HUDEP-2 (cell line): ENCODE measurements at regions not wholly inside any gene's neighbourhood (a gene's known extent, or its start where the extent isn't known, plus 50 kb on each side); places are given as distances from the start of the nearest gene placed in this dataset.
"Not testable (repeated sequence)": the region's sequence is repeated elsewhere in the genome, so short reads cannot be mapped to it uniquely, and the experiment has no call there.

Experiments used
- DNase-seq, 76 experiments: peaks; one replicate each; lab custom pipeline; 2025; ENCODE audit not compliant: unreplicated experiment in 76 of 76; lab: John Stamatoyannopoulos, UW

DNA sequence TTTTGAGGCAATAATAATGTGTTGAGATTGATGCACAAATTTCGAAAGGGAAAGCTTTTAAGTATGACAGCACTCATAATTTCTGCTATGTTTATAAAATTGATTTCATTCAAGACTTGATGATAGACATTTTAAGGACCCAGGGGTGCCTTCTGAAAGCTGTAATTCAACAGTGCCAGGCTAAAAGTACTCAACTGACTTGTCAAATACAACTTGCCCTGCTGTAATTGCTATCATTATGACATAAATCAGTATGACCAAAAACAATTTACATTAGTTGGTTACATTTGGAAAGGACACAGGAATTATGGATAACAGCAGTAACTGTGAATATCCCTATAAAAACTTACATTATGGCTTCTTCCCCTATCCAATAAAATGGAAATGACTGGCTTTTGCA lies 178.9 kb downstream of the MMUT start:
- DNase-seq, result no peak

DNA sequence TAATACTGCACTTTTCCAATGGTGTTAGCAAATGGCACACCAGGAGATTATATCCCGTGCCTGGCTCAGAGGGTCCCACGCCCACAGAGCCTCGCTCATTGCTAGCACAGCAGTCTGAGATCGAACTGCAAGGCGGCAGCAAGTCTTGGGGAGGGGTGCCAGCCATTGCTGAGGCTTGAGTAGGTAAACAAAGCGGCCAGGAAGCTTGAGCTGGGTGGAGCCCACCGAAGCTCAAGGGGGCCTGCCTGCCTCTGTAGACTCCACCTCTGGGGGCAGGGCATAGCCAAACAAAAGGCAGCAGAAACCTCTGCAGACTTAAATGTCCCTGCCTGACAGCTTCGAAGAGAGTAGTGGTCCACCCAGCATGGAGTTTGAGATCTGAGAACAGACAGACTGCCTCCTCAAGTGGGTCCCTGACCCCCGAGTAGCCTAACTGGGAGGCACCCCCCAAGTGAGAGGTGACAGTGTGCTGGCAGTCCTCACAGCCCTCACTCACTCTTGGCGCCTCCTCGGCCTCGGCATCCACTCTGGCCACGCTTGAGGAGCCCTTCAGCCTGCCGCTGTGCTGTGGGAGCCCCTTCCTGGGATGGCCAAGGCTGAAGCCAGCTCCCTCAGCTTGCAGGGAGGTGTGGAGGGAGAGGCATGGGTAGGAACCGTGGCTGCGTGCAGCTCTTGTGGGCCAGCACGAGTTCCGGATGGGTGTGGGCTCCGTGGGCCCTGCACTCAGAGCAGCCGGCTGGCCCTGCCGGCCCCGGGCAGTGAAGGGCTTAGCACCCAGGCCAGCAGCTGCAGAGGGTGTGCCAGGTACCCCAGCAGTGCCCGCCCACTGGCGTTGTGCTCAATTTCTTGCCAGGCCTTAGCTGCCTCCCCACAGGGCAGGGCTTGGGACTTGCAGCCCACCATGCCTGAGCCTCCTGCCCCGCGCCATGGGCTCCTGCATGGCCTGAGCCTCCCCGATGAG lies 188.0 kb downstream of the MMUT start:
- not testable (repeated sequence) for DNase-seq

DNA sequence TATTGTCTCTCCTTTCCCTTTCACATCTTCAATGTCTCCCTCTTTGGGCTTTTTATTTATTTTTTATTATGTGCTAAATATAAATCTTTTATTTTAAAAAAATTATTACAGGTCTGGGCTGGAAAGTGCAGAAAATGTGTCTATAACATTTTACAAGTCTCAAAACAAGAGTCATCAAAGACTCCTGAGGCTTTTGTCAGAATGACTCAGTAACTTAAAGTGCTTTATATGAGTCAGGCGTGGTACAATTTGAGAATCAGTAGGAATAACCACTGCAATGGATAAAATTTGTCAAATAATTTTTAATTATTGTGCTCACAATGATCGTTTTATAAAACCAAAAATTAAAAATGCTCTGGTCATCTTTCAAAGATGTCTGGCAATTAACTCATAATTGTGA lies 193.9 kb downstream of the MMUT start:
- no peak for DNase-seq

DNA sequence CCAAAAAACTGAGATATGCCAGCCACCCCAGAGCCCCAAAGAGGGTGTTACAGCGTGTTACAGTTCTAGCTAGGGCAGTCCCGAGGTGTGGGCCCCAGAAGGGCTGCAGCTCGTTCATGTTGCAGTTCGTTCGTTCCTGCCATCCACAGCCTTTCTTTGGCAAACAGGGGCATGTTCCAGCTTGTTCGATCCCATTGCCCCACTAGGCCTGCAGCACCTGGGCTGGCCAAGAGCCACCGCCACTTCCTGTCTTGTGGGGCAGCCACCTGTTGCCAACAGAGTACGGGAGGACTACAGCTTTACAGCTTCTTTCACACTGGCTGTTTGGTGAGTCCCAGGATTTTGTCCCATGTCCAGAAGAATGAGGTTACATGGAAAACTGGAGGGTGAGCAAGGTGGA lies 198.1 kb downstream of the MMUT start:
- DNase-seq, result no peak

DNA sequence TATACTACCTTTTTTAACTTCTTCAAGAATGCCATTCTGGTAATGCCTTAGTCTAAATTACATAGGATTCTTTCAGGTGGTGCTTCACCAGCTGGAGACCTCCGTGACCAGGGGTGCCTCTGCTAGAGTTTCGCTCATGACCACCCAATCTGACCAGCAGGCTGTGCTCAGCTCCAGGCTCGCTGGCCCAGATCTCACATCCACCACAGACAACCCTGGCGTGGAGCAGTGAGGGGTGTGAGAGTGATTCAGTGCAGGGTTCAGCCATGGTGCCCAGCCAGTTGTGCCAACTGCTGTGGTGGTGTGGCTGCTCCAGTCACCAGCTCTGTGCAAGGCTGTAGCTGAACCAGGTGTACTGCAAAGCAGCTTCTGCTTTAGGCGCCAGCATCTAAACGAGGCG lies 198.6 kb downstream of the MMUT start:
- DNase-seq, result peak in 2 of 76 experiments; percentile 8 to 9

DNA sequence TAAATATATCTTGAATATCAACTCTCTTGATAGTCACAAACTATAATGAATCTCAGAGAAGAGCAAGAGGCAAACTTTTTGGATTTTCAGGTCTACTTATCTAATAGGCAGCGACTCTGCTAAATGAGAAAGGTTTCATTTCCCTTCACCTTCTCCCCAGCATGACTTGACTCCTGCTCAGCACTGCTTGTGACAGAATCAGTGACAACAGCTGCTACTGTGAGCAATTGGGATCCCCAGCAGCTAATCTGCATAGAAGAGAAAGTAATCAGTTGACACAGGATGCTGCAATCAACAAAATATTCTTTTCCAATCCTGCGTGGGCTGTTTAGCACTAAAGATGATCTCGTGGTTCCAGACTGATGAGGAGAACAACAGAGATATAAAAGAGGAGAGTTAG lies 205.5 kb downstream of the MMUT start:
- DNase-seq, result no peak

DNA sequence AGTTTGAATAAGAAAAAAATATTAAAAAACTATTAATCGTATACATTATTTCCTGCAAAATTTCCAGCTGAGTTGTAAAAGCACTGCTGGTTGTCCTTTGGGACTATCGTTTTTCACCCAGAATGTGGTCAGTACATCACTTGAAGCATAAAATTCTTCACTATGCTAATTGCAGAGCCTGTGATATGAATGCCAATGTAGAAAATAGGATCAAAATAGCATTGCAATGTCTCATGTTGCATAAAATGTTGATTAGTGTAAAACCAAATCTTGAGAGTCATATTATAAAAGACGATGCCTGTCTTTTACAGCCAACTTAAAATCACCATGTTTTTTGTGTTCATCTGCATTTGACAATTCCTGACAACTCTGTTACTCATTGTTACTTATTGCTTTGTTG lies 207.7 kb downstream of the MMUT start:
- no peak for DNase-seq

DNA sequence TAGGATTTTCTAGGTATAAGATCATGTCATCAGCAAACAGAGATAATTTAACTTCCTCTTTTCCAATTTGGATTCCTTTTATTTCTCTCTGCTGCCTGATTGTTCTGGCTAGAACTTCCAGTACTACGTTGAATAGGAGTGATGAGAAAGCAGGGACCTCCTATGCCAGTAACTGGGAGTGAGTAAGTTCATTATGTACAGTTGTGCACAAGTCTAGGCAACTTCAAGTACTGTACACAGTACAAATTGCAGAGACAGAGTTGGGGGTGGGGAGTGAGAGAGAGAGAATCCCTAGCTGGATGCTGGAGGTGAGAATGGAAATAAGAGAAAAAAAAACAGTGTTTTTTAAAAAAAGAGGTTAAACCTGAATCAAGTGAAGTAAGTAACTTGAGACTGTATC lies 210.2 kb downstream of the MMUT start:
- DNase-seq, result no peak

DNA sequence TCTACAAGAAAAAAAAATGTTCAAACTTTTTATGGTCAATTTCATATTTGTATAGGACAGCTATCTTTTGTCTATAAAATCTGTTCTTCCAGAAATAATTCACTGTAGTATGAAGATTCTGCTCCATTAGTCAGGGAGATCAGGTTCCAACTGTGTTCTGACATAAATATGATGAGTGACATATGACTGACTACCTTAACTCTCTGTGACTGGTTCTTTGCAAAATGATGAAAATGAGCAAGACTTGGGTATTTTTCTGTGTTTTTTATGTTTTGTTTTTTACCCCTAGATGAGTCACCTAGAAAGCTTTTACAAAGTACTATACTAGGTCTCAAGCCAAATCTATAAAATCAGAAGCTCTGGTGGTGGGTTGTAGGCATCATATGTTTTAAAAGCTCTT lies 229.6 kb downstream of the MMUT start:
- no peak for DNase-seq

DNA sequence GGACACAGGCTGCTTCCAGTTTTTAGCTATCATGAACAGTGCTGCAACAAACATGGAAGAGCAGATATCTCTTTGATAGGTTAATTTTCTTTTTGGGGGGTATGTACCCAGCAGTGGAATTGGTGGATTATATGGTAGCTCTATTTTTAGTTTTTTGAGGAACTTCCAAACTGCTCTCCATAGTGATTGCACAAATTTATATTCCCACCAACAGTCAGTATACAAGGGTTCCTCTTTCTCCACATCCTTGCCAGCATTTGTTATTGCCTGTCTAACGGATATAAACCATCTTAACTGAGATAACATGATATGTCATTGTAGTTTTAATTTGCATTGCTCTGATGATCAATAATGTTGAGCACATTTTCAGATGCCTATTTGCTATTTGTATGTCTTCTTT lies 237.6 kb downstream of the MMUT start:
- DNase-seq, result no peak

DNA sequence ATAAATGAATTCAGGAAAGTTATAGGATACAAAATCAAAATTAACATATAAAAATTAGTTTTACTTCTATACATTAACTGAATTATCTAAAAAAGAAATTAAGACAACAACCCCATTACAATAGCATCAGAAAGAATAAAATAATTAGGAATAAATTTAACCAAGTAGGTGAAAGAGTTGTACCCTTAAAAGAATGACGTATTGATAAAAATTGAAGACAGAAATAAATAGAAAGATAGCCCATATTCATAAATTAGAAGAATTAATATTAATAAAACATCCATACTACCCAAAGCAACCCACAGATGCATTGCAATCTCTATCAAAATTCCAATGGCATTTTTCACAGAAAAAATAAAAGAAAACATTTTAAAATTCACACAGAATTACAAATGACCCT lies 242.8 kb downstream of the MMUT start:
- DNase-seq, result no peak

DNA sequence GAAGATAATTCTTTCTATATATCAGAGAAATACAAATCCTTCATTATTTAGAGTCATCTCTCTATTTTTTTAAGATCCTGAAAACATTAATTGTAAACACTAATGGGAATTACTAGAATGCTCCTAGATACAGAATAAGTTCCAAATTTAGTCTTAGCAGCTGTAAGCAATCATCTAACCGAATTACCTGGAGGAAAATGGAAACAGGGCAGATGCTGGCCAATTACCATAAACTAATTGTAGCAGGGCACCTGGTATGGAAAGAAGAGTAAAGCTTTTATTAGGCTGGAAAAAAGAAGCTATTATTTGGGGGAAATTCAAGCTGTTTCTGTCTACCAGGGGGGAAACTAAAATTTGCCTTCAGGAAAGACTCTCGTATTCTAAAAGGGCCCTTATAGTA lies 257.5 kb downstream of the MMUT start:
- no peak for DNase-seq

DNA sequence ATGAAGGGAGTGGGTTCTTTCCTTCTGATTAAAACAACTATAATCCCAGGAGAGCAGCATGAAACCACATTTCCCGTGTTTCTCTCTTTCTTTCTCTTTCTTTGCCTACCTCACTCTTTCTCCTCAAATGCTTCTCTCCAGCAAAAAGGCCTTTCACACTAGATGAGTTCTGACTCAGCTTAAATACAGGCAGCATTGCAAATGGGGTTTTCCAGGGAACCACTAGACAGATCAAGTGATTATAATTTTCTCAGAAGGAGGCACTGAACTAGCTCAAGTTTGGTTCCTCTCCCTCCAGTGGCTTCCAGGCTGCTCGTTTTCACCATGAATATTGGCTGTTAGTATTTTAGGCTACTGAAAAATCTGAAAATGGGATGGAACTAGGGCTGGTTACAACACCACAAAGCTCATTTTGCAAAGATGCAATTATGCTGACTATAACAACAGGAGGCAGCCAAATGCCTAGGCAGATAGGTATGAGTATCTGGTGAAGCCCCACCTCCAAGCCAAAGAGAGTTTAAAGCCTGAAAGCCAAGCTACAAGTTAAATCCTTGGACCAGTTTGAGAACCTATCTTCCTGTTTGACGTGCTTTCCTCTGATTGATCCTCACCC lies 260.0 kb downstream of the MMUT start:
- no peak for DNase-seq

DNA sequence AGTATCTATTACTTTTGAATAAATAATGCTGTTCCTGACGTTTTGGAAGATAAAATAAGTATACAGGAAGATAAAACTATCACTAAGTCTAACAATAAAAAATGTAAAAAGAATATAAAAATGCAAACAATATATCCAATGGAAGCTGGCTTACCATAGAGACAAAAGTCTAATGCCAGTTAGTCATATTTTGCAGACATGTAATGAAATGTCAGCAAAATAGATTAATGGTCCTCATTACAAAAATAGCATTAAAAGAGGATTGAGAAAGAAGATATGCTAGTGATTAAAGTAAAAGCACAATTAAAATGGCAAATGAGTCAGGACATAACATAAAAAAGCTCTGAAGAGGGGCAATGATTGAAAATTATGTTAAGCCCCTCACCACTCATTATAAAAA lies 265.0 kb downstream of the MMUT start:
- no peak for DNase-seq

DNA sequence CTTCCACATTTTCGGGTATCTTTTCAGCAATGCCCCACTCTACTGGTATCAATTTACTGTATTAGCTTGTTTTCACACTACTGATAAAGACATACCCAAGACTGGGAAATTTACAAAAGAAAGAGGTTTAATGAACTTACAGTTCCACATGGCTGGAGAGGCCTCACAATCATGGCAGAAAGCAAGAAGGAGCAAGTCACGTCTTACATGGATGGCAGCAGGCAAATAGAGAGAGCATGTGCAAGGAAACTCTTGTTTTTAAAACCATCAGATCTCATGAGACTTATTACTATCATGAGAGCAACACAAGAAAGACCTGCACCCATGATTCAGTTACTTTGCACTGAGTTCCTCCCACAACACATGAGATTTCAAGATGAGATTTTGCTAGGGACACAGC lies 300.7 kb downstream of the MMUT start:
- not testable (repeated sequence) for DNase-seq

DNA sequence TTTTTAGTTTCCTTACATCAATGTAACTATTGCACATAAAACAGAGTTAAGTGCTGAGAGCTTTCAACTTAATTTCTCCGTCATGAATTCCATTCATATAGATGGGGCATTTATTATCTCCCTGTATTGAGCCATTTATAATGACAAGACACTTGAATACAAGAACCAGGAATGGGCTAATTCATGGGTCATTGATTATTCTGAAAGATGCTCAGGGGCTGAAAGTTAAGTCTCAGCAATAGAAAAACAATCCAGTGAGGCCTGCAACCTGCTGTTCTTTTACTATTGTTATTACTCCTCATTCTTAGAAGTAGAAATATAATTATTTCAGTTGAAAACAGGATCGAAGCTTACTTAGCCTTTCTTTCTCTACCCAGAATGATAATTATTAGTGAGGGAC lies 307.7 kb downstream of the MMUT start:
- no peak for DNase-seq

DNA sequence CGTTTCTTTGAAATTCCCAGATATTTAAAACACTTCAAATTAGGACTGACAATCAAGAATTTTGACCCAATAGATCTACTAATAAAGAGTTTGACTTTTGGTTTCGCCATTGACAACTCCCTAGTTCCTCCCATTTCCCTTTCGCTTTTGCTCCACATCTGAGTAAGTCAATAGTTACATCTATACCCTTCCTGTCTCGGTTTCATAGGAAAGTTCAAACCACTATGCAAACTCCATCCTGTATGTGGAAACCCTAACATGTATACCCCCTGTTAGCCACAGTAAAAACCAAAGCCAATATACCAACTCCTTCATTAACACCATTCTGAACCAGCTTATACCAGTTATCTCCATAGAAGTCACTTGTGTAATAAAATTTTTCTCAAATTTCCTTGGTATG lies 311.1 kb downstream of the MMUT start:
- DNase-seq, result no peak

DNA sequence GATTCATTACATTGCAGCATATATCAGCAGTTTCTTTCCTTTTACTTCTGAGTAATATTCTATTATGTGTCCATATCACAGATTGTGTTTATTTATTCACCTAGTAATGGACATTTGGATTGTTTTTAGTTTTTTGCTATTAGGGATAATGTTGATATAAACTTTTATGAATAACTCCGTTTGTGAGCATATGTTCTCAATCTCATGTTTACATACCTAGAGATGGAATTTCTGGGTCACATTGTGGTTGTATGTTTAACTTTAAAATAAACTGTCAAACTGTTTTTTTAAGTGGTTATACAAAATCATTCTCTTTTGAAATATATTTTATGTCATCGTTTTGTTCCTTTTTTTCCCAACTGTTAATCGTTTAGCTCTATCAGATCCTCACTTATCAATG lies 311.6 kb downstream of the MMUT start:
- DNase-seq, result no peak

DNA sequence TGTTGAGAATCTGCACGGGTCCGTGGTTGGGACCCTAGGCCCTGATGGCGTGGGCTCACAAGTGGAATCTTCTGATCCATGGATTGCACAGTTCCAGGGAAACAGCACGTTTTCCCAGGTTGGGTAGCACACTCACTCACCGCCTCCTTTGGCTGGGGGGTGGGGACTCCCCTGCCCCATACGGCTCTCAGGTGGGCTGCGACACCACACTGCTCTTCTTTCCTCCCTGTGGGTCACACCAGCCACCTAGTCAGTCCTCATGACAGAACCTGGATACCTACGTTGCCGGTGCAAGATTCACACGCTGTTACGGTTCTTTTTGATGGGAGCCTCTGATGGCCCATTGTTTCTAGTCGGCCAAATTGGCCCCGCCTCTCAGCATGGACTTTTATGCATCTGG lies 312.0 kb downstream of the MMUT start:
- no peak for DNase-seq

DNA sequence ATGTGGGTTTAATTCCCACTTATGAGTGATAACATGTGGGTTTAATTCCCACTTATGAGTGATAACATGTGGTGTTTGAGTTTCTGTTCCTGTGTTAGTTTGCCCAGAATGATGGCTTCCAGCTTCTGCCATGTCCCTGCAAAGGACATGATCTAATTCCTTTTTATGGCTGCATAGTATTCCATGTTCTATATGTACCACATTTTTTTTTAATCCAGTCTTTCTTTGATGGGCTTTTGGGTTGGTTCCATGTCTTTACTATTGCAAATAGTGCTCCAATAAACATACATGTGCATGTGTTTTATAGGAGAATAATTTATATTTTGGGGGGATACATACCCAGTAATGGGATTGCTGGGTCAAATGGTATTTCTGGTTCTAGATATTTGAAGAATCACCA lies 317.8 kb downstream of the MMUT start:
- DNase-seq, result no peak

DNA sequence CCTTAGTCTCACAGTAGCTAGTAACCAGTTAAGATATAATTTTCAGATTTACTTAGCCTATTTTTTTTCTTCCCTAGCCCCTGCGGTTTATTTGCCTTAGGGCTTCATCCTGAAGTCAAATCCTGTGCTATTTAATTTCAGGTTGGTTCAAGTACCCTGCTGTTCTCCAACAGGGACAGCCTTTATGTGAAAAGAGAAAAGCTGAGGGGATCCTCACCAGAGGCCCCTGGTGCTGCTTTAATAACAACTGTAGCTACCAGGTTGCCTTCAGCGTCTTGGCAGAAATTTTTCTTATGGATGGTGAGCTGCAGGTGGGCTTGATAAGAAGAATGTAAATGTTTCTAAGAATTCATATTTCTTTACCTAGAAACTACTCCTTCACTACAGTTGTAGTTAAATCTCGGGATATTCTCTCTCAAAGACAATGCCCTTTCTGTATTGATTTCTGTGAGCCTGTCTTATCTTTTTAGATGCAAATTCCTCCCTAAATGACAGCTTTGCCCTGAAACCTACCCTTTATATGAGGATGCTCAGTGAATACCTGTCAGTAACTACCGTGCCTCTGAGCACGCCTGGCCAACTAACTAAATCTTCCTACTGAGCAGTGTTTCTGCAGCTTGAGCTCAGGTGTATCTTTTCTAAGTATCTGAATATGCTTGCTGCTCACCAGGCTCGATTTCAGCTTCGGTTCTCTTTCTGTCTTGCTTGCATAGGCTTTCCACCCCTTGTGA lies 320.5 kb downstream of the MMUT start:
- DNase-seq, result no peak

DNA sequence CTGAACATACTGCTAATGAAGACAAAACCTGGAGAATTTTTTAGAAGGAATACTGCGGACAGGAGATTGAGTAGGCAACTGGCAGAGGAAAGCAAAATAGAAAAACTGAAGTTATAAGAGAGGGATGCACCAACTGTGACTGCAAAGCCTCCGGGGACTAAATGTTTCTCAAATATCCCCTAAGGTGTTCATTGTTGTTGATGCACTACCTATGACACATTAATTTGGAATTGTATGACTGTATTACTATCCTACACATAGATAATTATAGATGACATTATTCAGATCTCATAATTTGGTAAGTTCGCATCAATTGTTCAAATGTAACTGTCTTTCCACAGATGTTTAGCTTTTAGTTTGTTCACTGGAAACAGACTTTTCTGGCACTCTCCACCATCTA lies 341.1 kb downstream of the MMUT start:
- DNase-seq, result no peak
